Astrocyte (in vitro differentiated cells and primary cell): ENCODE measurements at regions not wholly inside any gene's neighbourhood (a gene's known extent, or its start where the extent isn't known, plus 50 kb on each side); places are given as distances from the start of the nearest gene placed in this dataset.
"Not testable (repeated sequence)": the region's sequence is repeated elsewhere in the genome, so short reads cannot be mapped to it uniquely, and the experiment has no call there.

Experiments used
- DNase-seq: peaks from one replicate; pipeline ENCODE4 v3.0.0-alpha.2; 2010; ENCODE audit warnings: low read depth
- FAIRE-seq: peaks from 2 replicates; lab custom pipeline; 2011; peaks lifted over from hg19 to GRCh38; lab: Jason Lieb, UNC
- H2AFZ ChIP-seq: 2 replicates; pipeline ENCODE4 v1.6.0; 2012; ENCODE audit warnings: low read depth, low read length, inconsistent platforms
- H3K27ac ChIP-seq: 2 replicates; pipeline ENCODE4 v1.5.1; 2011; ENCODE audit warnings: low read depth, low read length, inconsistent platforms
- H3K27me3 ChIP-seq: 2 replicates; pipeline ENCODE4 v1.6.0; 2011; ENCODE audit warnings: low read length, inconsistent platforms; ENCODE audit not compliant: insufficient read depth
- H3K36me3 ChIP-seq: 2 replicates; pipeline ENCODE4 v1.5.1; 2011; ENCODE audit warnings: low read length, inconsistent platforms; ENCODE audit not compliant: insufficient read depth
- H3K4me1 ChIP-seq: 2 replicates; pipeline ENCODE4 v1.5.1; 2011; ENCODE audit warnings: low read length, inconsistent platforms; ENCODE audit not compliant: insufficient read depth
- H3K4me2 ChIP-seq: 2 replicates; pipeline ENCODE4 v1.6.0; 2012; ENCODE audit warnings: low read length, inconsistent platforms
- H3K4me3 ChIP-seq: 2 replicates; pipeline ENCODE4 v1.5.1; 2011; ENCODE audit warnings: low read depth, mild to moderate bottlenecking, low read length, inconsistent platforms; ENCODE audit not compliant: insufficient read depth
- H3K79me2 ChIP-seq: 2 replicates; pipeline ENCODE4 v1.6.0; 2012; ENCODE audit warnings: mild to moderate bottlenecking, low read length, inconsistent platforms; ENCODE audit not compliant: insufficient read depth
- H3K9ac ChIP-seq: 2 replicates; pipeline ENCODE4 v1.6.0; 2012; ENCODE audit warnings: mild to moderate bottlenecking, low read length, inconsistent platforms
- H3K9me3 ChIP-seq: 2 replicates; pipeline ENCODE4 v1.5.1; 2012; ENCODE audit warnings: low read depth, mild to moderate bottlenecking, low read length, inconsistent platforms; ENCODE audit not compliant: insufficient read depth
- H4K20me1 ChIP-seq: 2 replicates; pipeline ENCODE4 v1.6.0; 2012; ENCODE audit warnings: low read length, inconsistent platforms; ENCODE audit not compliant: insufficient read depth
- H3K27ac Mint-ChIP-seq: one replicate; pipeline ENCODE4 v1.8.0; 2021; ENCODE audit warnings: mild to moderate bottlenecking, mixed read lengths; ENCODE audit not compliant: unreplicated experiment
- H3K27me3 Mint-ChIP-seq: one replicate; pipeline ENCODE4 v1.8.0; 2021; ENCODE audit warnings: low read depth, mixed read lengths; ENCODE audit not compliant: unreplicated experiment
- H3K36me3 Mint-ChIP-seq: one replicate; pipeline ENCODE4 v1.8.0; 2021; ENCODE audit warnings: low read depth, mixed read lengths; ENCODE audit not compliant: unreplicated experiment
- H3K4me1 Mint-ChIP-seq: one replicate; pipeline ENCODE4 v1.8.0; 2021; ENCODE audit warnings: low read depth, mixed read lengths; ENCODE audit not compliant: unreplicated experiment
- H3K4me3 Mint-ChIP-seq: one replicate; pipeline ENCODE4 v1.8.0; 2021; ENCODE audit warnings: mild to moderate bottlenecking, moderate library complexity, mixed read lengths; ENCODE audit not compliant: unreplicated experiment
- H3K9me3 Mint-ChIP-seq: one replicate; pipeline ENCODE4 v1.8.0; 2021; ENCODE audit warnings: mild to moderate bottlenecking, mixed read lengths; ENCODE audit not compliant: unreplicated experiment
- CTCF ChIP-seq: IDR thresholded peaks from 2 replicates; pipeline ENCODE4 v1.5.1; 2011; ENCODE audit warnings: low read depth, mild to moderate bottlenecking, inconsistent platforms, low read length, moderate library complexity; ENCODE audit not compliant: insufficient read depth
- EZH2 ChIP-seq: IDR thresholded peaks from 2 replicates; pipeline ENCODE4 v1.6.1; 2012; ENCODE audit warnings: mild to moderate bottlenecking, low read length, inconsistent platforms; ENCODE audit not compliant: insufficient read depth

GRCh38 chr12:9319842-9320173 is 111.6 kb upstream of the PZP start:
- Histone ChIP-seq H3K4me3 (no peak overlapping the region), H3K9ac (no peak overlapping the region), H3K79me2 (no peaks in the 10 kb centered on the region), H3K27me3 (no peaks in the 10 kb centered on the region), H3K27ac (no peak overlapping the region), H3K4me1 (no peaks in the 10 kb centered on the region), H4K20me1 (no peaks in the 10 kb centered on the region), H3K9me3 (no peaks in the 10 kb centered on the region), H3K4me2 (no peak overlapping the region), H2AFZ (no peak overlapping the region), H3K36me3 (no peaks in the 10 kb centered on the region)
- DNase-seq, result no peak
- H3K36me3 Mint-ChIP-seq, result no peaks in the 10 kb centered on the region
- FAIRE-seq, result no peak
- H3K9me3 Mint-ChIP-seq, result no peaks in the 10 kb centered on the region
- no peak overlapping the region for H3K27ac Mint-ChIP-seq
- peaks cover 14% of the 10 kb centered on the region for H3K27me3 Mint-ChIP-seq
- no peaks in the 10 kb centered on the region for H3K4me1 Mint-ChIP-seq
- no peak overlapping the region for H3K4me3 Mint-ChIP-seq
- no peak for TF ChIP-seq CTCF
- TF ChIP-seq EZH2, result no peak

GRCh38 chr12:9319044-9319841 is 111.0 kb upstream of the PZP start:
- Mint-ChIP-seq H3K36me3 (no peaks in the 10 kb centered on the region), H3K4me1 (no peaks in the 10 kb centered on the region), H3K4me3 (no peak overlapping the region), H3K27me3 (peaks cover 9% of the 10 kb centered on the region), H3K9me3 (no peaks in the 10 kb centered on the region), H3K27ac (no peak overlapping the region)
- Histone ChIP-seq H3K4me2 (no peak overlapping the region), H3K36me3 (no peaks in the 10 kb centered on the region), H3K27ac (no peak overlapping the region), H4K20me1 (no peaks in the 10 kb centered on the region), H3K79me2 (no peaks in the 10 kb centered on the region), H3K4me3 (no peak overlapping the region), H2AFZ (no peak overlapping the region), H3K9ac (no peak overlapping the region), H3K9me3 (no peaks in the 10 kb centered on the region), H3K4me1 (no peaks in the 10 kb centered on the region), H3K27me3 (no peaks in the 10 kb centered on the region)
- DNase-seq (no peak), FAIRE-seq (no peak)
- TF ChIP-seq CTCF (no peak), EZH2 (no peak)

GRCh38 chr12:9313479-9313878 is 105.3 kb upstream of the PZP start:
- H3K4me1 ChIP-seq, H3K9me3 Mint-ChIP-seq, H4K20me1 ChIP-seq, H3K27ac ChIP-seq, H3K9me3 ChIP-seq, H3K36me3 ChIP-seq, H3K79me2 ChIP-seq, H3K27ac Mint-ChIP-seq, H3K4me3 ChIP-seq, DNase-seq, H3K4me1 Mint-ChIP-seq, H3K27me3 Mint-ChIP-seq, H2AFZ ChIP-seq, H3K4me3 Mint-ChIP-seq, H3K4me2 ChIP-seq, FAIRE-seq, H3K27me3 ChIP-seq, H3K9ac ChIP-seq, H3K36me3 Mint-ChIP-seq: not testable (repeated sequence)

- not testable (repeated sequence) for H3K9ac ChIP-seq, H3K79me2 ChIP-seq, H3K27ac Mint-ChIP-seq, H3K4me1 ChIP-seq, H3K4me3 Mint-ChIP-seq, FAIRE-seq, H3K36me3 Mint-ChIP-seq, H3K4me3 ChIP-seq, H3K9me3 Mint-ChIP-seq, H3K27me3 ChIP-seq, H3K4me1 Mint-ChIP-seq, H2AFZ ChIP-seq, H3K27ac ChIP-seq, H4K20me1 ChIP-seq, H3K4me2 ChIP-seq, H3K9me3 ChIP-seq, H3K27me3 Mint-ChIP-seq, DNase-seq, H3K36me3 ChIP-seq
Observed at GRCh38 chr12:9312406-9313392, 104.5 kb upstream of the PZP start.
